GM12878 (cell line): ENCODE measurements at regions not wholly inside any gene's neighbourhood (a gene's known extent, or its start where the extent isn't known, plus 50 kb on each side); places are given as distances from the start of the nearest gene placed in this dataset.

Experiments used
- ATAC-seq: fragments of 200-7000 bp; cut with Tn5 transposase; 3 replicates; pipeline ENCODE4 v1.9.1; 2020; ENCODE audit warnings: mild to moderate bottlenecking, moderate library complexity
- BruUV-seq: library from RNA; stranded (reverse); fragments of 400-500 nt; replicated peaks from 2 replicates; lab custom pipeline; 2021; lab: Mats Ljungman, UMichigan
- CTCF ChIA-PET: fragments of 300-600 bp; sonication (Branson Sonifier 250); formaldehyde crosslinking; extraction: SDS; loops from one replicate; lab custom pipeline; 2021; ENCODE audit warnings: inconsistent platforms; lab: Yijun Ruan, JAX
- POLR2A ChIA-PET: fragments of 350-600 bp; formaldehyde crosslinking; extraction: SDS; loops from one replicate; lab custom pipeline; 2021; ENCODE audit warnings: inconsistent platforms; lab: Charles Lee
- RAD21 ChIA-PET: fragments of 300-600 bp; sonication (Branson Sonifier 250); formaldehyde crosslinking; loops from one replicate; lab custom pipeline; 2023; ENCODE audit warnings: antibody characterized with exemption; ENCODE audit not compliant: unreplicated experiment; lab: Charles Lee
- SMC1A ChIA-PET: fragments of 300-600 bp; sonication (Branson Sonifier 250); formaldehyde crosslinking; loops from one replicate; lab custom pipeline; 2023; ENCODE audit not compliant: unreplicated experiment, uncharacterized antibody; lab: Charles Lee
- DNase-seq: peaks from one replicate; pipeline ENCODE4 v3.0.0-alpha.2; 2011; ENCODE audit warnings: low read depth, low spot score
- FAIRE-seq: peaks from 3 replicates; lab custom pipeline; 2011; peaks lifted over from hg19 to GRCh38; lab: Jason Lieb, UNC
- H2AFZ ChIP-seq: 2 replicates; pipeline ENCODE4 v1.6.0; 2011; ENCODE audit warnings: low read depth, low read length, control low read depth; ENCODE audit not compliant: control insufficient read depth
- H3K27ac ChIP-seq: 2 replicates; pipeline ENCODE4 v1.5.1; 2011; ENCODE audit warnings: control low read depth; ENCODE audit not compliant: control insufficient read depth, insufficient read depth
- H3K27me3 ChIP-seq, 2 experiments: replicated peaks in 1 of 2; 2 replicates each; pipeline versions ENCODE4 v1.6.0 to v1.6.1; 2011; ENCODE audit warnings: low read length in 1 of 2; ENCODE audit not compliant: control insufficient read depth in 2 of 2, insufficient read depth in 2 of 2
- H3K36me3 ChIP-seq, 2 experiments: 2 replicates each; pipeline ENCODE4 v1.5.1; 2011; ENCODE audit warnings: low read length in 1 of 2; ENCODE audit not compliant: control insufficient read depth in 2 of 2, insufficient read depth in 2 of 2
- H3K4me1 ChIP-seq: 2 replicates; pipeline ENCODE4 v1.6.1; 2011; ENCODE audit warnings: mild to moderate bottlenecking, low read length, moderate library complexity, mixed read lengths; ENCODE audit not compliant: control insufficient read depth, insufficient read depth
- H3K4me2 ChIP-seq: 2 replicates; pipeline ENCODE4 v1.6.0; 2011; ENCODE audit warnings: control low read depth; ENCODE audit not compliant: control insufficient read depth, insufficient read depth
- H3K4me3 ChIP-seq: fragments of 200-600 bp; sonication (generic); 2 replicates; pipeline ENCODE4 v1.5.1; 2016
- H3K79me2 ChIP-seq: 2 replicates; pipeline ENCODE4 v1.6.0; 2011; ENCODE audit warnings: low read length; ENCODE audit not compliant: control insufficient read depth, insufficient read depth
- H3K9ac ChIP-seq: 2 replicates; pipeline ENCODE4 v1.8.0; 2011; ENCODE audit warnings: low read length, control low read depth, mixed read lengths; ENCODE audit not compliant: control insufficient read depth, insufficient read depth
- H3K9me3 ChIP-seq: replicated peaks from 3 replicates; pipeline ENCODE4 v1.5.1; 2011; ENCODE audit warnings: mild to moderate bottlenecking, low read length; ENCODE audit not compliant: control insufficient read depth, insufficient read depth
- H4K20me1 ChIP-seq: 2 replicates; pipeline ENCODE4 v1.6.0; 2011; ENCODE audit not compliant: control insufficient read depth, insufficient read depth
- BACH1 ChIP-seq: fragments of 450-650 bp; IDR thresholded peaks from 2 replicates; pipeline ENCODE4 v1.6.1; 2017; ENCODE audit warnings: mild to moderate bottlenecking, borderline replicate concordance
- CHD4 ChIP-seq: fragments of 200-600 bp; sonication (generic); IDR thresholded peaks from 2 replicates; pipeline ENCODE4 v1.6.1; 2016; ENCODE audit warnings: mild to moderate bottlenecking
- CREM ChIP-seq: IDR thresholded peaks from 2 replicates; pipeline ENCODE4 v1.6.1; 2014; ENCODE audit warnings: antibody characterized with exemption, low read depth
- EGR1 ChIP-seq, 2 experiments: IDR thresholded peaks; 1 replicate in 1 of 2; 2 replicates in 1 of 2; pipeline ENCODE4 v1.6.1; 2011 to 2012; ENCODE audit warnings: low read depth in 2 of 2, low read length in 2 of 2, borderline replicate concordance in 1 of 2, mild to moderate bottlenecking in 1 of 2, moderate library complexity in 1 of 2
- ETV6 ChIP-seq, 2 experiments: fragments of 450-650 bp in 1 of 2; IDR thresholded peaks in 1 of 2; conservative IDR thresholded peaks in 1 of 2; 2 replicates each; pipeline ENCODE4 v1.6.1; 2014; ENCODE audit warnings: antibody characterized with exemption in 1 of 2, borderline replicate concordance in 1 of 2, low read depth in 1 of 2, mild to moderate bottlenecking in 1 of 2, moderate library complexity in 1 of 2
- FOXK2 ChIP-seq: fragments of 450-650 bp; IDR thresholded peaks from 2 replicates; pipeline ENCODE4 v1.6.1; 2017; ENCODE audit warnings: mild to moderate bottlenecking, moderate library complexity
- IKZF2 ChIP-seq, 2 experiments: fragments of 450-650 bp; IDR thresholded peaks; 2 replicates each; pipeline ENCODE4 v1.6.1; 2017; ENCODE audit warnings: mild to moderate bottlenecking in 2 of 2, moderate library complexity in 2 of 2
- KAT2A ChIP-seq: conservative IDR thresholded peaks from 2 replicates; pipeline ENCODE4 v1.6.1; 2011; ENCODE audit warnings: low read depth, low read length; ENCODE audit not compliant: control insufficient read depth
- MXI1 ChIP-seq: fragments of 150-350 bp; IDR thresholded peaks from 2 replicates; pipeline ENCODE4 v1.6.1; 2011; ENCODE audit warnings: low read depth, mild to moderate bottlenecking, inconsistent platforms, low read length, improper control_type of control experiment
- PML ChIP-seq: IDR thresholded peaks from 2 replicates; pipeline ENCODE4 v1.6.1; 2012; ENCODE audit warnings: low read length, inconsistent platforms
- POLR2AphosphoS5 ChIP-seq: IDR thresholded peaks from 2 replicates; pipeline ENCODE4 v1.6.1; 2011; ENCODE audit warnings: mild to moderate bottlenecking, low read length, inconsistent platforms
- RAD51 ChIP-seq: fragments of 450-650 bp; IDR thresholded peaks from 2 replicates; pipeline ENCODE4 v1.6.1; 2016; ENCODE audit warnings: moderate library complexity, mild to moderate bottlenecking, inconsistent platforms
- SMAD1 ChIP-seq: fragments of 450-650 bp; IDR thresholded peaks from 2 replicates; pipeline ENCODE4 v1.6.1; 2018; ENCODE audit warnings: mild to moderate bottlenecking, low read depth; ENCODE audit not compliant: partially characterized antibody
- SMC3 ChIP-seq: IDR thresholded peaks from 2 replicates; pipeline ENCODE4 v1.6.1; 2011; ENCODE audit warnings: low read length, improper control_type of control experiment, borderline replicate concordance
- TBL1XR1 ChIP-seq: IDR thresholded peaks from 2 replicates; pipeline ENCODE4 v1.6.1; 2012; ENCODE audit warnings: low read depth, low read length, improper control_type of control experiment
- TCF12 ChIP-seq: IDR thresholded peaks from 2 replicates; pipeline ENCODE4 v1.6.1; 2011; ENCODE audit warnings: low read depth, mild to moderate bottlenecking, low read length
- ZBED1 ChIP-seq: IDR thresholded peaks from 2 replicates; pipeline ENCODE4 v1.6.1; 2016; ENCODE audit warnings: borderline replicate concordance
- ZNF207 ChIP-seq: fragments of 450-650 bp; IDR thresholded peaks from 2 replicates; pipeline ENCODE4 v1.6.1; 2014; ENCODE audit warnings: antibody characterized with exemption, mild to moderate bottlenecking, borderline replicate concordance
- WGBS: methylation state at CpG from one replicate; pipeline ENCODE4 v1.1.6; 2016; ENCODE audit warnings: low lambda C conversion rate; ENCODE audit not compliant: insufficient replicate concordance, insufficient coverage; ENCODE audit errors: missing lambda C conversion rate; 5-methylcytosine and 5-hydroxymethylcytosine counted together
- in situ Hi-C: fragments of 300-500 bp; cut with MboI; formaldehyde crosslinking; loops from 9 replicates; pipeline ENCODE4 v1.14.3; 2018; ENCODE audit warnings: mixed read lengths
- intact Hi-C: fragments of 100-400 bp; cut with micrococcal nuclease; formaldehyde crosslinking; loops from one replicate; pipeline ENCODE4 v1.14.2; 2022; ENCODE audit not compliant: unreplicated experiment
- TF ChIP-seq, protein P1 (sequence below): IDR thresholded peaks from 2 replicates; pipeline ENCODE4 v1.6.1; 2012; ENCODE audit warnings: improper control_type of control experiment, low read depth, low read length; ENCODE audit not compliant: insufficient replicate concordance
- TF ChIP-seq, protein P2 (sequence below): fragments of 150-350 bp; IDR thresholded peaks from 2 replicates; pipeline ENCODE4 v1.6.1; 2014; ENCODE audit warnings: mild to moderate bottlenecking, low read depth, low read length

DNA sequence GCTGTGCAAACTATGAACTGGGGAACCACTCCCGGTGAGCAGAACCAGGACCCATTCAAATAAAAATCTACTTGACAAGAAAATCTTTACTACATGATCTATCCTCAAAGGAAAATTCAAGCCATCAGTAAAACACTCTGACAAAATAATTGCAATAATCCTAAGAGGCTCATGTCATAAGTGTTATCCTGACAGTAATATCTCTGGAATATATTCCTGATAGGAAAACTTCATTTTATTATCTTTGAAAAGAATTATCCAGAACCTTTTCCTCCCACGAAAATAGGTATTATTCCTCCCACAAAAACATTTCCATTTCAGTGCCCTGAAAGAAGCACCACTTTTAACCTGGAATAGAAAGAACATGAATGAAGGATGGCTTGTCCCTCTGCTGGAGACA, 357.7 kb upstream of the PCDH7 start (continued):
- TF ChIP-seq MXI1: no peak
- TF ChIP-seq CHD4: no peak
- no peak for TF ChIP-seq PML
- TF ChIP-seq BACH1: no peak
- TF ChIP-seq SMAD1: no peak
- TF ChIP-seq ZBED1: no peak
- TF ChIP-seq TBL1XR1: no peak

DNA sequence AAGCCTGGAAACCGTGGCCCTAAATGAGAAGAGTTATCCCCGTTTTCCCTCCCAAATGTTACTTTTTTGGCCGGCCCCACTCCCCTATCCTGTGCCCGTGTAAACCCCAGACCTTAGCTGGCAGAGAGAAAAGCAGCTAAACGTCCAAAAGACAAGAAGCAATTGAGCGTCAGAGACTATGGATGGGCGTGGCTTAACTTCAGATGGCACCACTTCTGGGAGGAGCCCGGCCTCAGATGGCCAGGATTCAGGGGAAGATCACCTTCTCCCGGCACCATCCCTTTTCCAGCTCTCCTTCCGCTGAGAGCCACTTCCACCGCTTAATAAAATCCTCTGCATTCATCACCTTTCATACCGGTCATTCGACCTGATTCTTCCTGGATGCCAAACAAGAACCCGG, 350.1 kb upstream of the PCDH7 start:
- POLR2A ChIA-PET: no interaction called here
- no peaks in the 10 kb centered on the region for H4K20me1 ChIP-seq
- H3K27ac ChIP-seq: no peak overlapping the region
- FAIRE-seq: no peak
- H3K4me2 ChIP-seq: no peak overlapping the region
- no peak overlapping the region for H3K4me3 ChIP-seq
- H2AFZ ChIP-seq: no peak overlapping the region
- H3K9me3 ChIP-seq: no peaks in the 10 kb centered on the region
- no peaks in the 10 kb centered on the region for H3K79me2 ChIP-seq
- DNase-seq: no peak
- 39% methylated on average over 14 of the region's 14 CpGs for WGBS
- SMC1A ChIA-PET: interaction anchor here (1.3 kb wide), 1 partner anchor 19 kb away, joined by 3 read pairs; no protein-coding TSS in a partner anchor
- in situ Hi-C loops: no loop called here
- no peak overlapping the region for H3K9ac ChIP-seq
- CTCF ChIA-PET: no interaction called here
- RAD21 ChIA-PET: no interaction called here
- no TSS peak for BruUV-seq
- H3K36me3 ChIP-seq: no peaks in the 10 kb centered on the region
- TF ChIP-seq, protein P1, sequence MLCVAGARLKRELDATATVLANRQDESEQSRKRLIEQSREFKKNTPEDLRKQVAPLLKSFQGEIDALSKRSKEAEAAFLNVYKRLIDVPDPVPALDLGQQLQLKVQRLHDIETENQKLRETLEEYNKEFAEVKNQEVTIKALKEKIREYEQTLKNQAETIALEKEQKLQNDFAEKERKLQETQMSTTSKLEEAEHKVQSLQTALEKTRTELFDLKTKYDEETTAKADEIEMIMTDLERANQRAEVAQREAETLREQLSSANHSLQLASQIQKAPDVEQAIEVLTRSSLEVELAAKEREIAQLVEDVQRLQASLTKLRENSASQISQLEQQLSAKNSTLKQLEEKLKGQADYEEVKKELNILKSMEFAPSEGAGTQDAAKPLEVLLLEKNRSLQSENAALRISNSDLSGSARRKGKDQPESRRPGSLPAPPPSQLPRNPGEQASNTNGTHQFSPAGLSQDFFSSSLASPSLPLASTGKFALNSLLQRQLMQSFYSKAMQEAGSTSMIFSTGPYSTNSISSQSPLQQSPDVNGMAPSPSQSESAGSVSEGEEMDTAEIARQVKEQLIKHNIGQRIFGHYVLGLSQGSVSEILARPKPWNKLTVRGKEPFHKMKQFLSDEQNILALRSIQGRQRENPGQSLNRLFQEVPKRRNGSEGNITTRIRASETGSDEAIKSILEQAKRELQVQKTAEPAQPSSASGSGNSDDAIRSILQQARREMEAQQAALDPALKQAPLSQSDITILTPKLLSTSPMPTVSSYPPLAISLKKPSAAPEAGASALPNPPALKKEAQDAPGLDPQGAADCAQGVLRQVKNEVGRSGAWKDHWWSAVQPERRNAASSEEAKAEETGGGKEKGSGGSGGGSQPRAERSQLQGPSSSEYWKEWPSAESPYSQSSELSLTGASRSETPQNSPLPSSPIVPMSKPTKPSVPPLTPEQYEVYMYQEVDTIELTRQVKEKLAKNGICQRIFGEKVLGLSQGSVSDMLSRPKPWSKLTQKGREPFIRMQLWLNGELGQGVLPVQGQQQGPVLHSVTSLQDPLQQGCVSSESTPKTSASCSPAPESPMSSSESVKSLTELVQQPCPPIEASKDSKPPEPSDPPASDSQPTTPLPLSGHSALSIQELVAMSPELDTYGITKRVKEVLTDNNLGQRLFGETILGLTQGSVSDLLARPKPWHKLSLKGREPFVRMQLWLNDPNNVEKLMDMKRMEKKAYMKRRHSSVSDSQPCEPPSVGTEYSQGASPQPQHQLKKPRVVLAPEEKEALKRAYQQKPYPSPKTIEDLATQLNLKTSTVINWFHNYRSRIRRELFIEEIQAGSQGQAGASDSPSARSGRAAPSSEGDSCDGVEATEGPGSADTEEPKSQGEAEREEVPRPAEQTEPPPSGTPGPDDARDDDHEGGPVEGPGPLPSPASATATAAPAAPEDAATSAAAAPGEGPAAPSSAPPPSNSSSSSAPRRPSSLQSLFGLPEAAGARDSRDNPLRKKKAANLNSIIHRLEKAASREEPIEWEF: no peak
- TF ChIP-seq ETV6 (conservative IDR thresholded peaks at IDR 0.05 in 1 of 2, IDR thresholded peaks at IDR 0.05 in 1 of 2; ENCODE audit: borderline replicate concordance in 1 of 2, low read depth in 1 of 2) (no peak), ZNF207 (no peak), FOXK2 (no peak), TCF12 (no peak), KAT2A (no peak), SMC3 (no peak), POLR2AphosphoS5 (no peak), CREM (no peak), RAD51 (no peak), IKZF2 (IDR thresholded peaks at IDR 0.05) (no peak), EGR1 (IDR thresholded peaks at IDR 0.05; ENCODE audit: borderline replicate concordance in 1 of 2, low read depth in 2 of 2, low read length in 2 of 2) (no peak)
- TF ChIP-seq, protein P2, sequence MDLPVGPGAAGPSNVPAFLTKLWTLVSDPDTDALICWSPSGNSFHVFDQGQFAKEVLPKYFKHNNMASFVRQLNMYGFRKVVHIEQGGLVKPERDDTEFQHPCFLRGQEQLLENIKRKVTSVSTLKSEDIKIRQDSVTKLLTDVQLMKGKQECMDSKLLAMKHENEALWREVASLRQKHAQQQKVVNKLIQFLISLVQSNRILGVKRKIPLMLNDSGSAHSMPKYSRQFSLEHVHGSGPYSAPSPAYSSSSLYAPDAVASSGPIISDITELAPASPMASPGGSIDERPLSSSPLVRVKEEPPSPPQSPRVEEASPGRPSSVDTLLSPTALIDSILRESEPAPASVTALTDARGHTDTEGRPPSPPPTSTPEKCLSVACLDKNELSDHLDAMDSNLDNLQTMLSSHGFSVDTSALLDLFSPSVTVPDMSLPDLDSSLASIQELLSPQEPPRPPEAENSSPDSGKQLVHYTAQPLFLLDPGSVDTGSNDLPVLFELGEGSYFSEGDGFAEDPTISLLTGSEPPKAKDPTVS: no peak
- ATAC-seq: no peak
- H3K4me1 ChIP-seq: no peaks in the 10 kb centered on the region
- intact Hi-C loops: no loop called here
- H3K27me3 ChIP-seq: no peaks in the 10 kb centered on the region
